ENCODE measurements at regions not wholly inside any gene's neighbourhood (a gene's known extent, or its start where the extent isn't known, plus 50 kb on each side); places are given as distances from the start of the nearest gene placed in this dataset.

DNA sequence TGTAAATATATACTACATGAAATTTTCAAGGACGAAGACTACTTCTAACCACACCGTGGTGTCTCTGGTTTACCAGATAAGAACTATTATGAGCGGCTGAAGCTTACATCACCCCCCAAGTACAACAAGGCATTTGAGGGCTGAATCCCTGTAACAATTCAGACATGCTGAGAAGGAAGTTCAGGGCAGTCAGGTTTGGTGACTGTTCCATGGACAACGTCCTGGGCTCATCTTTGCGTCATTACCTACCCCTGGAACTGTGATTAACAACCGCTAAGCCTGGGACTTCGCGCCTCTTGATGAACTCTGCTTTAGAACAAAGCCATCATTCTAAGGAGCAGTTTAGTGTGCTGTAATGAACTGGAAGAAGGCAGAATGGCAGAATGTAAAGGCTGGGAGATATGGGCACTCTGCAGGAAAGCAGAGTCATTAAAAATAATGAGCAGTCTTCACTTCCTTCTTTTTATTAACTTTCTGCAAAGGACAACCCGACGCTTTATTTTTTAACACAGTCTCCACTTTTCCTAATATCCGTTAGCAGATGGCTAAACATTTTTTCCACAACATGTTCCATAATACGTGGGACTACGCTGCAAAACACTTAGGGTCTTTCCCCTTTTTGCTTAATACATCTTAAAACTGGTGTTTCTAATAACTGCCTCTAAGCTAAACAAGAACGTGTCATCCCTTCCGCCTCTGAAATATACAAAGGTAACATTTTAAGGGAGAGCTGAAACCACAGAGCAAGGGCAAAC lies 263.2 kb downstream of the ADAMTS20 start:
- no peak overlapping the region for H3K27ac ChIP-seq
- no peak overlapping the region for H3K4me3 ChIP-seq
- DNase-seq (ENCODE audit: low spot score), result no peak
- TF ChIP-seq, protein P1, sequence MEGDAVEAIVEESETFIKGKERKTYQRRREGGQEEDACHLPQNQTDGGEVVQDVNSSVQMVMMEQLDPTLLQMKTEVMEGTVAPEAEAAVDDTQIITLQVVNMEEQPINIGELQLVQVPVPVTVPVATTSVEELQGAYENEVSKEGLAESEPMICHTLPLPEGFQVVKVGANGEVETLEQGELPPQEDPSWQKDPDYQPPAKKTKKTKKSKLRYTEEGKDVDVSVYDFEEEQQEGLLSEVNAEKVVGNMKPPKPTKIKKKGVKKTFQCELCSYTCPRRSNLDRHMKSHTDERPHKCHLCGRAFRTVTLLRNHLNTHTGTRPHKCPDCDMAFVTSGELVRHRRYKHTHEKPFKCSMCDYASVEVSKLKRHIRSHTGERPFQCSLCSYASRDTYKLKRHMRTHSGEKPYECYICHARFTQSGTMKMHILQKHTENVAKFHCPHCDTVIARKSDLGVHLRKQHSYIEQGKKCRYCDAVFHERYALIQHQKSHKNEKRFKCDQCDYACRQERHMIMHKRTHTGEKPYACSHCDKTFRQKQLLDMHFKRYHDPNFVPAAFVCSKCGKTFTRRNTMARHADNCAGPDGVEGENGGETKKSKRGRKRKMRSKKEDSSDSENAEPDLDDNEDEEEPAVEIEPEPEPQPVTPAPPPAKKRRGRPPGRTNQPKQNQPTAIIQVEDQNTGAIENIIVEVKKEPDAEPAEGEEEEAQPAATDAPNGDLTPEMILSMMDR (IDR thresholded peaks at IDR 0.05), result no peak

DNA sequence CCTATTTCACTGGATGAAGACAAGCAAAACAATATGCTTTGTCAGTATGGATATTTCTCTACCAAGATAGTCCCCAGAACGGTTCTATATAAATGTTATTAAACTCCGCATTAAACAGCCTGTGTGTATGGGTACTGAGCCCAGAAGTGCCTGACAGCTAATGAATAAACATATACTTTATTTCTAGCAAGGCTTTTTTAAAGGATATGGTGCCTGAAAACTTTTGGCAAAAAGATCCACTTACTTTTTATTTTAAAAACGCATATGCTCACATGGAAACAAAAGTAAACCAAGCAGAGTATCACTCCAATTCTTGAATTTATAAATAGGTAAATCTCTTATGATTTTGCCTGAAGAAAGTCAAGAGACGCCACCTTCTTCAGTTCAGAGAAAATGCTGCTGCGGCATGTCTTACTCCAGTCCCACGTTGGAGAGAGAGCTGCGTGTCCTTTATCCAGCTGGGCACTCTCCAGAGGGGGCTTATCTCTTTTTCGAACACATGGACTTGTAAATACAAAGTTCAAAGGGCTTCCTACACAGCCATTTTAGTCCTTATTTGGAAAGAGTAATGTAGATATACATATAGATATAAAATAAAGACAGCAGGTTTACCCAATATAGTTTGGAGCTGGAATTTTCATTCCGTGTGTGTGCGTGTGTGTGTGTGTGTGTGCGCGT lies 264.2 kb downstream of the ADAMTS20 start:
- TF ChIP-seq, protein P1 (IDR thresholded peaks at IDR 0.05), result no peak
- Histone ChIP-seq H3K27ac (no peak overlapping the region), H3K4me3 (no peak overlapping the region)
- no peak for DNase-seq (ENCODE audit: low spot score)

DNA sequence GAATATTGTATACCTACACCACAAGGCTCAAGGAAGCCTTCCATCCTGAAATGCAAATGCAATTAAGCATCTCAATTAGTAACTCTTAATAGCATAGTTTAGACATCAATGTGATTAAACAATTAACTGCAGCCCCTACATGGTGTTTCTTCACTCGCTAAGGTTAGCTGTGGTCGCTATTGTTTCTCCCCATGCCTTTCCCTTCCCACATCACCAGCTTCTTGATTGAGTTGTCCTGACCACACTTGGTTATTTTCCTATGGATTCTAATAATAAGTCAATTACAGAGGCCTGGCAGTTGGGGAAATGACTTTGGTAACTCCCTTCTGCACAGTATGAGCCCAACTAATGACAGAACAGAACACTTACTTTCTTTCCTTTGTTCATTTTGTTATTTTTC lies 265.0 kb downstream of the ADAMTS20 start:
- no peak overlapping the region for H3K27ac ChIP-seq
- H3K4me3 ChIP-seq, result no peak overlapping the region
- no peak for DNase-seq (ENCODE audit: low spot score)
- TF ChIP-seq, protein P1 (IDR thresholded peaks at IDR 0.05), result no peak

DNA sequence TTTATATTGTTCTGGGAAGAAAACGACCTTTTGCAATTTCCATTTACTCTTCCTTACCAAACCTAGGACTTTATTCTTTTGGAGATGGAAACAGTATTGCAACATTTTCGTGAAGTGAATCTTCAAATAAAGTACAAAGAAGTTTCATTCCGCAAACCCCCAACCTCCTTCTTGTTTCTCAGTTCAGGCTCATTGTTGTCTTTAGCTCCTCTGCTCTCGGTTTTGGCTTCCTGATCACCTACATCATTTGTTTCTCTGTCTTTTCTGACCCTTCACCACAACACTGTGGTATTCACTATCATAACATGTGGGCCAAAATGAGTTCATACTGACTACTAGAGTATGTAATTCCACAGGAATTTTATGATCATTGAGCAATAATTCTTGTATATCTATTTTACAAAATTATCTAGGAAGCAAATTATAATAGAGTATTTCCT lies 266.8 kb downstream of the ADAMTS20 start:
- DNase-seq (ENCODE audit: low spot score), result no peak
- TF ChIP-seq, protein P1 (IDR thresholded peaks at IDR 0.05), result no peak
- Histone ChIP-seq H3K27ac (no peak overlapping the region), H3K4me3 (no peak overlapping the region)

DNA sequence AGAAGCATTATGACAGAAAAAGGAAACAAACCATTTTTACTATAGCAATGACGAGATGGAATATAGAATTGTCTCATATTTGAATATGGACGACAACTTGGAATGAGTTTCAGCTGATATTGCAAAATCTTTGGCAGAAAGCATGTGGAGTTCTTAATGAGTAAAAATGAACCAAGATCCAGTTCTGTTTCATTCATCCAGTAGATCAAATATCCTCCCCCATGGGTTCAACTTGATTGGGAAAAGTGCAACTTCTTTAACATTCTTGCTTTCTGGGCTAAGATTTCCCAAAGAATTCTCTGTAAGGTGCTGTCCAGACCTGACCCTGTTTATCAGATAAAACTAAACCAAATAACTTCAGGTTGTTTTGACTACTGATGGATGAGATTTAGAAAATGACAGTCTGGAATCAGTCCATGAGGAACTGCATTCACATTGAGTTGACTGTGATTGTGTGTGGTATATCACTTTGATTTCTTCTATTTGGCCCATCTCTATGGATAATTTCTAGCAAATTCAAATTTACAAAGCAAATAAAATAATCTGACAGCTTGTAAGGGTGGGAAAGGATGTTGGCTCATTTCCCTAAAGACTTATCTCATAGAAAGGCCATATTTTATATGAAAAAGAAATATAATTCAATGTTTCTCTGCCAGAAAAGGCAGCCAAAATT lies 267.4 kb downstream of the ADAMTS20 start:
- Histone ChIP-seq H3K4me3 (no peak overlapping the region), H3K27ac (peak overlapping the region in 1 of 2 donors; percentile 30)
- no peak for DNase-seq (ENCODE audit: low spot score)
- TF ChIP-seq, protein P1 (IDR thresholded peaks at IDR 0.05), result no peak

DNA sequence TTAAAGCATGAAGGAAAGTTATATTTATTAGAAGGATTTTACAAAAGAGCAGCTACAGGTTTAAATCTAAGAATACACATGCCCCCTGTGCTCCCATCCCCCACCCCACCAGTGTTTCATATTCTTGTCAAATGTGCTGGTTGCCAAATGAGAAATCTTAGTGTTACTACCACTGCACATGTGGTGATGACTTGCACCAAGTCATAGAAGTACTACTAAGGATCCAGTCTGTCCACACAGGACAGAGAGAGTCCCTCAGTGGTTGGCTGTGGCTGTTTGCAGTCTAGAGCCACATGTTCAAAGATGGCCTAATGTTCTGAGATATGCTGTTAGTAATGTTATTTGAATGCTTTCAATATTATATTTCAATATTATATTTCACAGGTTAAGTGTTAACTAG lies 268.8 kb downstream of the ADAMTS20 start:
- TF ChIP-seq, protein P1 (IDR thresholded peaks at IDR 0.05), result no peak
- DNase-seq (ENCODE audit: low spot score), result no peak
- Histone ChIP-seq H3K27ac (no peak overlapping the region), H3K4me3 (no peak overlapping the region)

All from coronary artery (tissue), 2 donors.